ENCODE measurements at regions not wholly inside any gene's neighbourhood (a gene's known extent, or its start where the extent isn't known, plus 50 kb on each side); places are given as distances from the start of the nearest gene placed in this dataset.

DNA sequence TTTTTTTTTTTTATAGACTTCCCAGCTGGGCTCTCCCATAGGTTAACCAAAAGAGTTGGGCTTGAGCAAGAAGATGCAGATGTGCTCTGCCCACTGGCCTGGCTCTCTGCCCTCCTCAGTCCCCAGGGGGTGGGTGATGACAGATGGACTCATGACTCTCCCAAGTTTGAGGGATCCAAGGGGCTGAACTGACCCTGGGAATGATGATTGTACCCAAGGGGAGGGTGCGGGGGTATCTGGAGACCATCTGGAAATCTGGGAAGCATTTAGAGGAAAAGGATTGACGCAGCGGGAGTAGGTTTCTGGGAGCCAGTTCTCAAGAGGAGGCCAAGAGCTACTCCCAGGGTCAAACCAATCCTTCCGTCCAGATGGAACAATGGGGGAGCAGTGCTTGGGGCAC is 330.8 kb downstream of the CYP26B1 start:
- DNase-seq (ENCODE audit: low read depth) = no peak
- H3K36me3 ChIP-seq (ENCODE audit: control insufficient read depth, insufficient read depth, low read length) = no peaks in the 10 kb centered on the region
- TF ChIP-seq, protein P1, sequence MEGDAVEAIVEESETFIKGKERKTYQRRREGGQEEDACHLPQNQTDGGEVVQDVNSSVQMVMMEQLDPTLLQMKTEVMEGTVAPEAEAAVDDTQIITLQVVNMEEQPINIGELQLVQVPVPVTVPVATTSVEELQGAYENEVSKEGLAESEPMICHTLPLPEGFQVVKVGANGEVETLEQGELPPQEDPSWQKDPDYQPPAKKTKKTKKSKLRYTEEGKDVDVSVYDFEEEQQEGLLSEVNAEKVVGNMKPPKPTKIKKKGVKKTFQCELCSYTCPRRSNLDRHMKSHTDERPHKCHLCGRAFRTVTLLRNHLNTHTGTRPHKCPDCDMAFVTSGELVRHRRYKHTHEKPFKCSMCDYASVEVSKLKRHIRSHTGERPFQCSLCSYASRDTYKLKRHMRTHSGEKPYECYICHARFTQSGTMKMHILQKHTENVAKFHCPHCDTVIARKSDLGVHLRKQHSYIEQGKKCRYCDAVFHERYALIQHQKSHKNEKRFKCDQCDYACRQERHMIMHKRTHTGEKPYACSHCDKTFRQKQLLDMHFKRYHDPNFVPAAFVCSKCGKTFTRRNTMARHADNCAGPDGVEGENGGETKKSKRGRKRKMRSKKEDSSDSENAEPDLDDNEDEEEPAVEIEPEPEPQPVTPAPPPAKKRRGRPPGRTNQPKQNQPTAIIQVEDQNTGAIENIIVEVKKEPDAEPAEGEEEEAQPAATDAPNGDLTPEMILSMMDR (IDR thresholded peaks at IDR 0.05; ENCODE audit: insufficient read depth, low read length, poor library complexity, severe bottlenecking) = no peak
- H3K27me3 ChIP-seq (ENCODE audit: control insufficient read depth, insufficient read depth, low read length) = no peaks in the 10 kb centered on the region
- no peak overlapping the region for H3K4me3 ChIP-seq (ENCODE audit: low read depth, low read length)

DNA sequence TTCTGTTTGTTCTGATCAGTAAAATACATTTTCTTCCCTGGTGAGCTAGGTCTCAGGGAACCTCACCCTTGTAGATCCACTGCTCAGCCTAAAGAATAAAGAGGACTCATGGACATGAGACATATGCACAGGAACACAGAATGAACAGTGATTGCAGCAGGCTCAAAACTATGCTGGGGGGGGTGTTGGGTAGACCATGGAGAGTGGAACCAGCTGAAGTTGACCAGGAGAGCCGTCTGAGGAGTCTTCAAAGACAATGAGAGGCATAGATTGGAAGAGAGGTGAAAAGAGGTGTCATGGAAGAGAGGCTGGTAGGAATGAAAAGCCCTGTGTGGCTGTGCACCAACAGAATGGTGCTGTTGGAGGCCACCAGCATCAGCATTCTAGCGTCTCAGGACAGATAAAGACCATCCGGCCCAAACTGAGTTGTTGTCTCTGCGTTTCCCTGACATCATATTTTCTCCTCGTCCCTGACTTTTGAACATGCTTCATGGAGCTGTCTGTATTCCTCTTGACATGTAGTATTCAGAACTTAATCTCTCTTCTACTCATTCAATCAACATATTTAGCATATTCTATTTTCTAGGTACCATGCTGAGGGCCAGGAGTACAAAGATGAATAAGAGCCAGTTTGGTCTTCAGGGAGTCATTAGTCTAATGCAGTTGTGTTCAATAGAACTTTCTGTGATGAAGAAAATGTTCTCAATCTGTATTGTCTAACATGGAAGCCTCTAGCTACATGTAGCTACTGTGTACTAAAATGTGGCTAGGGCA is 331.8 kb downstream of the CYP26B1 start:
- no peak overlapping the region for H3K4me3 ChIP-seq (ENCODE audit: low read depth, low read length)
- no peak for DNase-seq (ENCODE audit: low read depth)
- H3K27me3 ChIP-seq (ENCODE audit: control insufficient read depth, insufficient read depth, low read length) = no peaks in the 10 kb centered on the region
- TF ChIP-seq, protein P1 (IDR thresholded peaks at IDR 0.05; ENCODE audit: insufficient read depth, low read length, poor library complexity, severe bottlenecking) = no peak
- H3K36me3 ChIP-seq (ENCODE audit: control insufficient read depth, insufficient read depth, low read length) = no peaks in the 10 kb centered on the region

DNA sequence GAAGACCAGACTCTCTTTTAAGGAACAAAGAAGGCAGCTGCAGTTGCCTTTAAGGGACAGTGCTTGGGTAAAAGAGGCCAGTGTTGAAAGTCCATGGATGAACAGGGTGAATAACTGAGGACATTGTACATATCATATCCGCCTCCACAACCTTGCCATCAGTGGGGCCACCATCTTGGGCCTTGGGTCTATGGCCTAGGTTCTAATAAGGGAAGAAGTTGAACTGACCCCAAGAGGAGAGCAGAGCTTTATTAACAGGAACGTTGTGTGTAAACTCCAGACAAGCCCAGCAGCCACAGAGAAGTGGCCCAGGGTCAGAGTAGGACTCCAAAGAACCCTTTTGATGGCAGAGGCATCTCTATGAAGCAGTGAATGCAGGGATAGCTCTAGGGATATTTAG is 332.8 kb downstream of the CYP26B1 start:
- Histone ChIP-seq H3K27me3 (ENCODE audit: control insufficient read depth, insufficient read depth, low read length) (no peaks in the 10 kb centered on the region), H3K4me3 (ENCODE audit: low read depth, low read length) (no peak overlapping the region), H3K36me3 (ENCODE audit: control insufficient read depth, insufficient read depth, low read length) (no peaks in the 10 kb centered on the region)
- no peak for DNase-seq (ENCODE audit: low read depth)
- TF ChIP-seq, protein P1 (IDR thresholded peaks at IDR 0.05; ENCODE audit: insufficient read depth, low read length, poor library complexity, severe bottlenecking) = no peak

DNA sequence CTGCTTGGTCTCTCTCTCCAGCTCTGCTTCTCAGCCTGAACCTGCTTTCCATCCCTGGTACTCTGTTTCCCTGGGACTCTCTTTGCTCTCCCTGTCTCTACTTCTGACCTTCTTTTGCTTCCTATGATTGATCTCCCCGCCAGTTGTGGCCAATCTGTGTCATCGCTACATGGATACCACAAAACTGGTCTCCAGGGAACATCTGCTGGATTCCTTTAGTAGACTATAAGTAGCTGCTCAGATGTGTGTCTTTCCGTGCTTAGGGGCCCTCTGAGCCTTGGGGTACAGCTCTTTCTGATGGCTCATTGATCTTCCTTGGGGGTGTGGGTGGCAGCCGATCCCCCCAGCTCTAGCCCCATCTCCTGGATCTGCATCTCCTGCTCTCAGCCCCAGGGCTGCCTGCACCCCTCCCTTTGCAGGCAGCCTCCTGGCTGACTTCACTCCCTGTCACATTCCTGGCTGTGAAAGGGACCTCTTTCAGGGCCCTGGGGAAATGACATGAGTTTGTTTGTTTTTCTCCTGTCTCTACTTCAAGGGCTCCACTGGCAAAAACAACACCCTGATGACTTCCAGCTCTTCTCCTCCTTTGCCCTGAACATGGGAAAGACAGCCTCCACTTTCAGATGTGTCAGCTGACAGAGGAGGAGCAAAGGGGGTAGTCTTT is 333.7 kb downstream of the CYP26B1 start:
- H3K36me3 ChIP-seq (ENCODE audit: control insufficient read depth, insufficient read depth, low read length) = no peaks in the 10 kb centered on the region
- H3K4me3 ChIP-seq (ENCODE audit: low read depth, low read length) = no peak overlapping the region
- no peak for DNase-seq (ENCODE audit: low read depth)
- TF ChIP-seq, protein P1 (IDR thresholded peaks at IDR 0.05; ENCODE audit: insufficient read depth, low read length, poor library complexity, severe bottlenecking) = no peak
- H3K27me3 ChIP-seq (ENCODE audit: control insufficient read depth, insufficient read depth, low read length) = no peaks in the 10 kb centered on the region

DNA sequence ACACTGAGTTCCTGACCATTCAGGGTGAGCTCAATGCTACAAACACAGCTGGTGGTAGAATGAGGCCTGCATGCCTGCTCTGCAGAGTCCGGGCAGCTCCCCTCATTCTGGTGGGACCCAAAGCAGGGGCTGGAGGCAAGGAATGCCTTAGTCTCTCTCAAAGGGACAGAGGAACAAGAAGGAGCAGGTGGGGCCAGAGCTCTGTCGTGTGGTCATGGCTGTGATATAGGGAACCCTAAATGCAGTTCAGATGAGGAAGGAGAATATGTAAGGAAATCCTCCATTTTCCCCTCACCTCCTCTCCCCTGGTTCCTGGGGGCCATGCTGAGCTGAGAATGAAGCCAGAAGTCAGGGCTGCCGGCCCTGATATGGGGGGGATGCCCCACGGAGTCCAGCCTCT is 334.3 kb downstream of the CYP26B1 start:
- TF ChIP-seq, protein P1 (IDR thresholded peaks at IDR 0.05; ENCODE audit: insufficient read depth, low read length, poor library complexity, severe bottlenecking) = no peak
- H3K27me3 ChIP-seq (ENCODE audit: control insufficient read depth, insufficient read depth, low read length) = no peaks in the 10 kb centered on the region
- no peaks in the 10 kb centered on the region for H3K36me3 ChIP-seq (ENCODE audit: control insufficient read depth, insufficient read depth, low read length)
- no peak overlapping the region for H3K4me3 ChIP-seq (ENCODE audit: low read depth, low read length)
- no peak for DNase-seq (ENCODE audit: low read depth)
